DND-41 (cell line): ENCODE measurements at regions not wholly inside any gene's neighbourhood (a gene's known extent, or its start where the extent isn't known, plus 50 kb on each side); places are given as distances from the start of the nearest gene placed in this dataset.

ENCODE experiments used
- CTCF ChIP-seq: IDR thresholded peaks from 2 replicates; pipeline ENCODE4 v1.5.1; 2012; ENCODE audit warnings: borderline replicate concordance, low read length, moderate library complexity, mild to moderate bottlenecking; ENCODE audit not compliant: poor library complexity, severe bottlenecking; ENCODE audit errors: extremely low read depth
- EZH2 ChIP-seq: IDR thresholded peaks from 3 replicates; pipeline ENCODE4 v1.6.1; 2012; ENCODE audit warnings: borderline replicate concordance, low read depth, mild to moderate bottlenecking, moderate library complexity, low read length, inconsistent platforms; ENCODE audit not compliant: severe bottlenecking

DNA sequence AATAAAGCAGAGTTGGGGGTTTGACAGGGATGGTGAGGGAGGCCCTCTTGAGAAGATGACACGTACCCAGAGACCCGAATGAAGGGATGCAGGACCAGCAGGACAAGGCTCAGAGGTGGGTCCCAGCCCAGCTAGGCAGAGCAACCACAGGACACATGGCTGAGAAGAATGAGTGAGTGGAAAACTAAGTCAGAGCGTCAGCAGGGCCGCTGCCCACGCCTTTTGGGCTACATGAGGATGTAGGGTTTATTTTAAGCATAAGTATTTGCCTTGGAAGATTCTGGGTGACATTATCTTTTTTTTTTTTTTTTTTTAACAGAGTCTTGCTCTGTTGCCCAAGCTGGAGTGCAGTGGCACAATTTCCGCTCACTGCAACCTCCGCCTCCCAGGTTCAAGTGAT is 176.0 kb downstream of the TMEM132E start:
- no peak for TF ChIP-seq CTCF
- no peak for TF ChIP-seq EZH2
